HuH-7 (cell line): ENCODE measurements at regions not wholly inside any gene's neighbourhood (a gene's known extent, or its start where the extent isn't known, plus 50 kb on each side); places are given as distances from the start of the nearest gene placed in this dataset.

Experiments
- DNase-seq: peaks from one replicate; pipeline ENCODE4 v3.0.0; 2011; ENCODE audit warnings: low spot score

DNA sequence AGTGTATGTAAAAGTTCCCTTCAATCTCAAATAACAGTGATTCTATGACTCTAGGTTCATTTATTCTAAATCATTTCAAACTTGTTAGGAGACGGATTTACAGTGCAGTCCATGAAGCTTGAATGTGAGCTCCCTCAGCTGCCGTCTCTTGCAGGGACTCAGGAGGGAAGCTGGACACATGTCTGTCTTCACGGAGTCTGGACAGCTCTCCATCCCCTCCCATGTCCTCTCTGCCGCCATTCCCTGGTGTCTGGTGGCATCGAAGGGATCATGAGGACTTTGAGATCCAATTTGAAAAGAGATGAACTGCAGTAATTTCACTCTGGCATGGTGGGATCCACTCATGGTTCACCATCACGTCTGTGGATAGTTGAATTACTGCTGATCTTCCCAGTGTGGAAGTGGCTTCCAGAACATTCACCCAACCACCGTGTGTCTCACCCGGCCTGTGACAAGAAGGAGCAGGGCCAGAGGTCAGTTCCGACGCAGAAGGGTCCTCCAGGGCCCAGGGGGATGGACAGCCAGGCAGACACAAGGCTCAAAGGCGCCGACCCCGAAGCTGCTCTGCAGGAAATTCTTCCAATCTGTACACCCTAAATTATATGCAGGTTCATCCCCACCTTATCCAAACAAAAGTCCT is 370.1 kb downstream of the THBS2 start:
- no peak for DNase-seq

- DNase-seq = no peak
Observed at GRCh38 chr6:168880271-168880670, 373.4 kb downstream of the THBS2 start.

DNA sequence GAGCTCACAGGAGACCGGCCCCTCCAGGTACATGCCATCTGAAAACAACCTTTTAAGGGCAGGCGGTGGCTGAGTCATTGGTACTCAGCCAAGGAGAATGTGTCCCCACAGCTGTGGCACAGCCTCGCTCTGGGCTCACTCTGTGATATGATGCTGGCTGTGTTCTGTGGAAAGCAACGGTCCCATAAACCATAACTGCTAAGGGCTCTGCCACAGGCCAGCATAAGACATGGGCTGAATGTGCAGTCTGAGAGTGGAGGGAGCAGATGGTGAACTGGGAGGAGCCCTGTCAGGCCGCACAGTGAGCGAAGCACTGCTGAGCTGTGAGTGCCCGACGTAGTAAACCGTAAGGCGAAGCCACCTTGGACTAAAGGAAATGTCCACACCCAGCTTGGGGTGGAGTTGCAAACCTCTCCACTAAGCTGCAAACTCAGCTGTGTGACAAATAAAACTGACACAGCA is 375.8 kb downstream of the THBS2 start:
- DNase-seq = no peak

DNA sequence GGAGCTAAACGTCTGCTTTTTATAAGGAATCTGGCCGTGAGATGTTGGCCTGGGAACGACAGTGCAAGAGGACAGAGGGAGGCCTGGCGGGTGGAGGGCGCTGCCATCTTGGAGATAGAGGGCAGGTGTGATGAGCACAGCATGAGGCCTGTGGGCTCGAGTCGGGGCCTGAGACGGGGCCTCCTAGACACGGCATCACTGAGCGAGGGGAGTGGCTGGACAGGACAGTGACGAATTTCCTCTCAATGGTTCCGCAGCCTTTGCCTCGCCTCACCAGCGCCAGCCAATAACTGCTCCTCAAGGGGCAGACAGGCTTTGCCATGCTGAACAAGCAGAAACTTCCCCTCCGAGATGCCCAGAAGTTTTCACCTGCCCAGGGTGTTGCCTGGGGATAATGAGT is 376.7 kb downstream of the THBS2 start:
- no peak for DNase-seq

- DNase-seq = no peak
Observed at GRCh38 chr6:168875811-168876576, 377.7 kb downstream of the THBS2 start.

- no peak for DNase-seq
Observed at GRCh38 chr6:168874637-168875036, 379.0 kb downstream of the THBS2 start.

- DNase-seq = no peak
Observed at GRCh38 chr6:168873278-168874190, 380.1 kb downstream of the THBS2 start.

DNA sequence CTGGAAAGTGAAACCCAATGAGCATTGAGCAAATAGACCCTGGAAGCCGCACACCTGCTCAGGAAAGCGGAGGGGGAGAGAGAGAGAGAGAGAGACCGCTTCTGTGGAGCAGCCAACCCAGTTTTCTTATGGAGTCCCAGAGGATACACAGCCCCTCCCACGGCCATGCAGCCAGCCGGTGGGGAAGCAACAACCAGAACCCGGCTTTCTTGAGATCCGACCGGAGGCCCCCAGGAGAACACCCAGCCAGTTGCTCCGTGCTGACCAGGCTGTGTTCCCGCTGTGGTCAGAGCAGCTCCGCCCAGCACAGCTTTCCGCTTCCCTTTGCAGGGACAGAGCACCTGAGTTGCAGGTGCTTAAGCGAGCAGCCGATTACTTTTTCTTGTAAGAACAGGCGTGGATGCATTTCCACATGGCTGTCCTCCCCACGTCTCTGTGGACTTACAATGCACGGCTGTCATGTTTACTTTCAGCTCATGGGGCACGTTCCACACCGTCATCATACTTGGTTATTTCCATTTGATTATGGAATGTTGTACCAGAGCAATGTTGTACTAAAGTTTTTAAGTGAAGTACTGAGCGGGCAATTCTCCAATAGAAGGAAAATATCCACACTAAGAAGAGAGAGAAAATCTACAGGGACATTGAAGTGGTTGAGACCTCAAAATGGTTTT is 381.9 kb downstream of the THBS2 start:
- no peak for DNase-seq

- DNase-seq = no peak
Observed at GRCh38 chr6:168870982-168871381, 382.7 kb downstream of the THBS2 start.

- no peak for DNase-seq
Observed at GRCh38 chr6:168867247-168868102, 386.2 kb downstream of the THBS2 start.

DNA sequence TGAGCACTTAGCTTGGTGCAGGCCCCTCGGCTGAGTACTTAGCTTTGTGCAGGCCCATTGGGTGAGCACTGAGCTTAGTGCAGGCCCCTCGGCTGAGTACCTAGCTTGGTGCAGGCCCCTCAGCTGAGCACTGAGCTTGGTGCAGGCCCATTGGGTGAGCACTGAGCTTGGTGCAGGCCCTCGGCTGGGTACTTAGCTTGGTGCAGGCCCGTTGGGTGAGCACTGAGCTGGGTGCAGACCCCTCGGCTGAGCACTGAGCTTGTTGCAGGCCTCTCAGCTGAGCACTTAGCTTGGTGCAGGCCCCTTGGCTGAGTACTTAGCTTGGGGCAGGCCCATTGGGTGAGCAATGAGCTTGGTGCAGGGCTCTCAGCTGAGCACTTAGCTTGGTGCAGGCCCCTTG is 387.1 kb downstream of the THBS2 start:
- no peak for DNase-seq

- no peak for DNase-seq
Observed at GRCh38 chr6:168865522-168865921, 388.1 kb downstream of the THBS2 start.

- no peak for DNase-seq
Observed at GRCh38 chr6:168864541-168865460, 388.8 kb downstream of the THBS2 start.

DNA sequence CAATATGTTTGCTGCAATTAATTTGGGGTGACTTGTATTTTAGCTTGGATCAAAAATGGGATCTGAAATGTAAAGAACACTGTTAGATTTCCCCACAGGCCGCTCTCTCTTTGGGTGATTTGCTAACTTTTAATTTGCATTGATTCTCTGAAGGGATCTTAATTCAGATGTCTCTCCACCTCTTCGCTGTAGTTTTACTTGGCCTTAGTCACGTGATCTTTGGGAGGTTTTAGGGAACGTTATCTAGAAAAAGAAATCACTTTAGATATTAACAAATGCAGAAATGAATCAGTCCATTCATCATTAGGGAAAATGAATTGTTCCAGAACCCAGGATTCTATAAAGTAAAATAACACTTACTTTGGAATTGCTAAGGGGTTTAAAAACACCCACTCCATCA is 390.2 kb downstream of the THBS2 start:
- no peak for DNase-seq

- DNase-seq = no peak
Observed at GRCh38 chr6:168862346-168862980, 391.2 kb downstream of the THBS2 start.

DNA sequence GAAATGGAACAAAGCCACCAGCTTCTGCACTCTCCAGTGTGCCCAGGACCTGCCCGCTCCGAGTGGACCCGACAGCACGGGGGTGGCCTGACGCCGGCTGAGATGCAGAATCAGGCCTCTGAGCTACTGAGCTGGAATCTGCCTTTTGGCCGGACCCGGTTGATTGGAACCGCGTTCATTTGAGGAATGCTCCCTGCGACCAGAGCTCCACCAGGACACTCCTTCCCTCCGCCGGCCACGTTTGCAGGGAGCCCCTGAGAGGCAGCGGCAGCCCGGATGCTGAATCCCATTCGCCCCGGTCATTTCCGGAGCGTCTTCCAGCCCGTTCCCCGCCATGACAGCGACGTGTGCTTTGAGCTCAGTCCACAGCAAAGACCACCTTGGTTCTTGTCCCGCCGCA is 392.7 kb downstream of the THBS2 start:
- no peak for DNase-seq

DNA sequence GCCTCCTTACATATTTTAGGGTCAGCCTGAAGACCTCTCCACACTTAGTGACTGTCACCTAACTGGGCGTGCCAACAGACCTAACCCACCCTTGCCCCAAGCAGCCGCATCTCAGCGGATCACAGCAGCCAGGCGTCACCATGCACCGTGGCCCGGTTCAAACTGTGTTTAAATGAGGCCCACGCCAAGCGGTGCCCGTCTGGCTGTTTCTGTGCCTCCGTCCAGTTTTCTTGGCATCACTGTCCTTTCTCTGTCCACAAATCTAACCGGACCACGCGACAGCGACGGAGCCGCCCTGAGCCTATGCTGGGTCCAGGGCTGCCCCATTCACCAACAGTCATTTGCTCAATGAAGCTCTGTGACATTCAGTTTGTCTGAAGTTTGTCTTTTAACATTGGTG is 393.3 kb downstream of the THBS2 start:
- DNase-seq = no peak

DNA sequence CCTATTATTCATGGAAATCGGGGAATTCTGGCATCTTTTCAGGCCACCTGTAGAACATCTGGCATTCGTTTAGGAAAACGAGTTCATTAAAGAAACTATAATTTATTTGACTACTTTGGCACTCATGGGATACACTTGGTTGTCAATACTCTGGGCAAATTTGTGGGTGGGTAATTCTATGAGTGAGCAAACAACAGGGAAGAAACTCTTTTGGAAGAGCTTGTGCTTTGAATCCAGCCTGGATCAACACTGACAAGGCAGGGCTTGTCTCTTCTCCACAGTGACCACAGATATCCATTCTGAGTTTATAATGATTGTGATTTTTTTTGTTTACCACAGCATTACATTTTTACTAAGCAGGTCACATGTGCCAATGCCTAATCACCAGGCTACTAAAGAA is 394.7 kb downstream of the THBS2 start:
- no peak for DNase-seq

GRCh38 chr6:168856914-168857313 is 396.7 kb downstream of the THBS2 start:
- DNase-seq = no peak
